GM19351 (cell line): ENCODE measurements at regions not wholly inside any gene's neighbourhood (a gene's known extent, or its start where the extent isn't known, plus 50 kb on each side); places are given as distances from the start of the nearest gene placed in this dataset.
"Not testable (repeated sequence)": the region's sequence is repeated elsewhere in the genome, so short reads cannot be mapped to it uniquely, and the experiment has no call there.

Experiments
- ATAC-seq: cut with Tn5 transposase; IDR thresholded peaks from one replicate; pipeline ENCODE4 v1.9.1; 2021; ENCODE audit warnings: mild to moderate bottlenecking, moderate library complexity; ENCODE audit not compliant: unreplicated experiment

GRCh38 chr2:184993746-184994145, 395.4 kb downstream of the ZNF804A start:
- no peak for ATAC-seq

- ATAC-seq = no peak
Measured at GRCh38 chr2:185006481-185006880, 408.2 kb downstream of the ZNF804A start.

GRCh38 chr2:185012643-185013042, 414.3 kb downstream of the ZNF804A start:
- no peak for ATAC-seq

- ATAC-seq = no peak
Measured at GRCh38 chr2:185014076-185014475, 415.7 kb downstream of the ZNF804A start.

- ATAC-seq = not testable (repeated sequence)
Measured at GRCh38 chr2:185025891-185026290, 427.6 kb downstream of the ZNF804A start.

- no peak for ATAC-seq
Measured at GRCh38 chr2:185035906-185036305, 437.6 kb downstream of the ZNF804A start.

- no peak for ATAC-seq
Measured at GRCh38 chr2:185044323-185044874, 446.1 kb downstream of the ZNF804A start.

- no peak for ATAC-seq
Measured at GRCh38 chr2:185050804-185051203, 452.5 kb downstream of the ZNF804A start.

- ATAC-seq = no peak
Measured at GRCh38 chr2:185063761-185064160, 465.4 kb downstream of the ZNF804A start.

- ATAC-seq = no peak
Measured at GRCh38 chr2:185066128-185066527, 467.8 kb downstream of the ZNF804A start.

- ATAC-seq = no peak
Measured at GRCh38 chr2:185069107-185069506, 470.8 kb downstream of the ZNF804A start.

- ATAC-seq = no peak
Measured at GRCh38 chr2:185074156-185074555, 475.8 kb downstream of the ZNF804A start.

GRCh38 chr2:185082749-185083148, 484.4 kb downstream of the ZNF804A start:
- ATAC-seq = no peak

GRCh38 chr2:185108588-185108987, 510.3 kb downstream of the ZNF804A start:
- no peak for ATAC-seq

- no peak for ATAC-seq
Measured at GRCh38 chr2:185127412-185127811, 529.1 kb downstream of the ZNF804A start.

- ATAC-seq = no peak
Measured at GRCh38 chr2:185128346-185128745, 530.0 kb downstream of the ZNF804A start.

- ATAC-seq = no peak
Measured at GRCh38 chr2:185128996-185129395, 530.7 kb downstream of the ZNF804A start.

GRCh38 chr2:185130685-185131084, 532.4 kb downstream of the ZNF804A start:
- no peak for ATAC-seq

GRCh38 chr2:185132501-185133041, 534.2 kb downstream of the ZNF804A start:
- ATAC-seq = no peak

GRCh38 chr2:185137700-185138099, 539.4 kb downstream of the ZNF804A start:
- no peak for ATAC-seq

- ATAC-seq = no peak
Measured at GRCh38 chr2:185142677-185143076, 544.3 kb downstream of the ZNF804A start.

GRCh38 chr2:185144159-185144919, 546.0 kb downstream of the ZNF804A start:
- ATAC-seq = no peak
